Fibroblast of lung (primary cell): ENCODE measurements at regions not wholly inside any gene's neighbourhood (a gene's known extent, or its start where the extent isn't known, plus 50 kb on each side); places are given as distances from the start of the nearest gene placed in this dataset.

ENCODE experiments used
- CTCF ChIP-seq, 2 donors: IDR thresholded peaks in 1 of 2; conservative IDR thresholded peaks in 1 of 2; 1 replicate in 1 of 2; 2 replicates in 1 of 2; pipeline ENCODE4 v1.5.1; 2011 to 2012; ENCODE audit warnings: low read length in 2 of 2, control low read depth in 1 of 2, inconsistent platforms in 1 of 2, low read depth in 1 of 2, mild to moderate bottlenecking in 1 of 2
- EZH2 ChIP-seq: IDR thresholded peaks from 2 replicates; pipeline ENCODE4 v1.5.1; 2012; ENCODE audit warnings: low read length, control low read depth, mild to moderate bottlenecking; ENCODE audit errors: missing control alignments

DNA sequence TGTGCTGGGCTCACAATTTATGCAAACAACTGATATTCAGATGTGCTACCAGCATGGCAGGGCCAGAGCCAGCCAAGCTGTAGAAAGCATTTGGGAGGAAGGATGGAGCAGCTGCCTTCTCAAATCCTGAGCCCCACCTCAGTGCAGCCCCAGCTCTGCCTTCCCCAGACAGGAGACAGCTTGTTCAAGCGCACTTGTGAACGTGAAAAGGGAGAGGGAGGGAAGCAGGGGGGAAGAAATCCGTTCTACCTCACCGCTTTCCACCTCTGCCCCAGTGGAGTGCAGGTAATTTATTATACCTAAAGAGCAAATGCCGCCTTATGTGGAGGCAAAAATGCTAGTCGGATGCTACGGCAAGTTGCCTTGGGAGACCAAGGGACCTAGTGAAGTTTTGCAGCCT is 66.0 kb upstream of the SLC14A2 start:
- no peak for TF ChIP-seq CTCF (conservative IDR thresholded peaks at IDR 0.05 in 1 of 2, IDR thresholded peaks at IDR 0.05 in 1 of 2; ENCODE audit: low read depth in 1 of 2, low read length in 2 of 2)
- TF ChIP-seq EZH2, result no peak
